Fibroblast of lung (primary cell): ENCODE measurements at regions not wholly inside any gene's neighbourhood (a gene's known extent, or its start where the extent isn't known, plus 50 kb on each side); places are given as distances from the start of the nearest gene placed in this dataset.

Experiments
- DNase-seq, 2 donors: peaks; one replicate each; pipeline versions ENCODE4 v3.0.0 to v3.0.0-alpha.2; 2010; ENCODE audit warnings: low read depth in 2 of 2
- H2AFZ ChIP-seq: 2 replicates; pipeline ENCODE4 v1.5.1; 2012; ENCODE audit warnings: low read length, control low read depth, inconsistent platforms
- H3K27ac ChIP-seq: 2 replicates; pipeline ENCODE4 v1.5.1; 2011; ENCODE audit warnings: low read length, control low read depth; ENCODE audit not compliant: insufficient read depth
- H3K27me3 ChIP-seq: 2 replicates; pipeline ENCODE4 v1.5.1; 2011; ENCODE audit warnings: mild to moderate bottlenecking, low read length; ENCODE audit not compliant: control insufficient read depth, insufficient read depth
- H3K36me3 ChIP-seq: 2 replicates; pipeline ENCODE4 v1.5.1; 2011; ENCODE audit warnings: low read length; ENCODE audit not compliant: control insufficient read depth, insufficient read depth
- H3K4me1 ChIP-seq: 2 replicates; pipeline ENCODE4 v1.5.1; 2011; ENCODE audit warnings: low read length; ENCODE audit not compliant: control insufficient read depth, insufficient read depth; ENCODE audit errors: extremely low read depth
- H3K4me2 ChIP-seq: 2 replicates; pipeline ENCODE4 v1.5.1; 2011; ENCODE audit warnings: low read length, control low read depth; ENCODE audit not compliant: insufficient read depth; ENCODE audit errors: extremely low read depth
- H3K4me3 ChIP-seq, 4 experiments: fragments of 200-600 bp in 1 of 4; sonication (generic) in 1 of 4; replicated peaks in 1 of 4; 2 replicates each; pipeline ENCODE4 v1.5.1; 2011 to 2016; ENCODE audit warnings: low read length in 4 of 4, low read depth in 3 of 4, mild to moderate bottlenecking in 3 of 4, control low read depth in 2 of 4, inconsistent platforms in 1 of 4, mixed read lengths in 1 of 4; ENCODE audit not compliant: insufficient read depth in 1 of 4; ENCODE audit errors: control extremely low read depth in 1 of 4
- H3K79me2 ChIP-seq: 2 replicates; pipeline ENCODE4 v1.5.1; 2012; ENCODE audit warnings: mild to moderate bottlenecking, low read length, inconsistent platforms; ENCODE audit not compliant: control insufficient read depth, insufficient read depth
- H3K9ac ChIP-seq: 2 replicates; pipeline ENCODE4 v1.5.1; 2011; ENCODE audit warnings: mild to moderate bottlenecking, low read length, control low read depth; ENCODE audit not compliant: insufficient read depth
- H3K9me3 ChIP-seq: 2 replicates; pipeline ENCODE4 v1.5.1; 2012; ENCODE audit warnings: low read depth, low read length; ENCODE audit not compliant: control insufficient read depth, insufficient read depth
- H4K20me1 ChIP-seq: 2 replicates; pipeline ENCODE4 v1.5.1; 2011; ENCODE audit warnings: low read length; ENCODE audit not compliant: control insufficient read depth, insufficient read depth; ENCODE audit errors: extremely low read depth
- EZH2 ChIP-seq: IDR thresholded peaks from 2 replicates; pipeline ENCODE4 v1.5.1; 2012; ENCODE audit warnings: low read length, control low read depth, mild to moderate bottlenecking; ENCODE audit errors: missing control alignments
- TF ChIP-seq, protein P1 (sequence below), 2 donors: IDR thresholded peaks in 1 of 2; conservative IDR thresholded peaks in 1 of 2; 1 replicate in 1 of 2; 2 replicates in 1 of 2; pipeline ENCODE4 v1.5.1; 2011 to 2012; ENCODE audit warnings: low read length in 2 of 2, control low read depth in 1 of 2, inconsistent platforms in 1 of 2, low read depth in 1 of 2, mild to moderate bottlenecking in 1 of 2

DNA sequence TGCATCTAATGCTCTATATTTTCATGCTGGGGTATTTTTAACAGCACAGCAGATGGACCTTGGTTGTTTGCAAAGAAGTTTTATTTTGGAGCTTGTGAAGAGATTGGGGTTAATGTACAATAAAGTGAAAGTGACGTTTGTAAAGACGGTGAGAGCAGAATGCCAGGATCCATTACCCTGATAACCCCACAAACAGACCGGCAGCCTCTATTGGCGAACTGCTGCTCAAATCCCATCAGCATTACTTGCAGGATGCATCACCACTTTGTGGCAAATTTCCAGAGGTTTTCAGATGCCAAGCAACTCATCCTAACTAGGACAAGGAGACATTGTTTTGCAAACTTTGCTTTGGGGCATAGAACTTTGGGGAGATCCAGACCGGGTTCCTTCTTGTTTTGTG, 383.3 kb upstream of the ZNF462 start:
- H3K4me2 ChIP-seq = no peak overlapping the region
- no peaks in the 10 kb centered on the region for H3K27me3 ChIP-seq
- TF ChIP-seq, protein P1, sequence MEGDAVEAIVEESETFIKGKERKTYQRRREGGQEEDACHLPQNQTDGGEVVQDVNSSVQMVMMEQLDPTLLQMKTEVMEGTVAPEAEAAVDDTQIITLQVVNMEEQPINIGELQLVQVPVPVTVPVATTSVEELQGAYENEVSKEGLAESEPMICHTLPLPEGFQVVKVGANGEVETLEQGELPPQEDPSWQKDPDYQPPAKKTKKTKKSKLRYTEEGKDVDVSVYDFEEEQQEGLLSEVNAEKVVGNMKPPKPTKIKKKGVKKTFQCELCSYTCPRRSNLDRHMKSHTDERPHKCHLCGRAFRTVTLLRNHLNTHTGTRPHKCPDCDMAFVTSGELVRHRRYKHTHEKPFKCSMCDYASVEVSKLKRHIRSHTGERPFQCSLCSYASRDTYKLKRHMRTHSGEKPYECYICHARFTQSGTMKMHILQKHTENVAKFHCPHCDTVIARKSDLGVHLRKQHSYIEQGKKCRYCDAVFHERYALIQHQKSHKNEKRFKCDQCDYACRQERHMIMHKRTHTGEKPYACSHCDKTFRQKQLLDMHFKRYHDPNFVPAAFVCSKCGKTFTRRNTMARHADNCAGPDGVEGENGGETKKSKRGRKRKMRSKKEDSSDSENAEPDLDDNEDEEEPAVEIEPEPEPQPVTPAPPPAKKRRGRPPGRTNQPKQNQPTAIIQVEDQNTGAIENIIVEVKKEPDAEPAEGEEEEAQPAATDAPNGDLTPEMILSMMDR (conservative IDR thresholded peaks at IDR 0.05 in 1 of 2, IDR thresholded peaks at IDR 0.05 in 1 of 2; ENCODE audit: low read depth in 1 of 2, low read length in 2 of 2) = no peak
- TF ChIP-seq EZH2 = no peak
- H3K9ac ChIP-seq = no peak overlapping the region
- no peak overlapping the region for H3K4me3 ChIP-seq
- no peak overlapping the region for H3K27ac ChIP-seq
- no peaks in the 10 kb centered on the region for H4K20me1 ChIP-seq
- peak in 1 of 2 donors; percentile 20 for DNase-seq
- H2AFZ ChIP-seq = no peak overlapping the region
- H3K9me3 ChIP-seq = no peaks in the 10 kb centered on the region
- no peaks in the 10 kb centered on the region for H3K4me1 ChIP-seq
- H3K79me2 ChIP-seq = no peaks in the 10 kb centered on the region
- H3K36me3 ChIP-seq = no peaks in the 10 kb centered on the region

DNA sequence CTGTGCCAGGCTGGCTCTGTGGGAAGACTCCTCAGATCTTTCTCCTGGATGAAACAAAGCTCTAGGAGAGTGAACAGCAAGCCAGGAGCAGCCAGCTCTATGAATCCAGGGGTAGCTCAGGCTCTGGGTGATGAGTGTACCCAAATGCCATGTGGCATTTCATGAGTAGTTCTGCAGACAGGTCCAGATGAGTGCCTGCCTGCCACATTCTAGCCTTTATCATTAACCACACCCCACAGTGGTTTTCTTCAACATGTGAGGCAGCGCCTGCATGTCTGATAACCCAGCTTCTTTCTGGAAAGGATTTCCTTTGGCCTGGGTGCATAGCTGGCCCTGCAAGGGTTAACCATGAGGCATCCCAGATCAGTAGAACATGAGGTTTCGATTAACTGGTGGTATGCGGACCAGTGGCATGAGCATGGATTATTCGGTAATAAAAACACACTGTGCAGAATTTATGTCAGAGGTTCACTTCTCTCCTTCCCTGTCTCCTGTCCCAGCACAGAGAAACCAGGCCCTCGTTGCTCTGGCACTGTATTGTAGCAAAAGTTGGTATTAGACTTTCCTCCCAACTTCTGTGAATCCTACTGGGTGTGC, 381.9 kb upstream of the ZNF462 start:
- Histone ChIP-seq H3K27me3 (no peaks in the 10 kb centered on the region), H4K20me1 (no peaks in the 10 kb centered on the region), H3K4me1 (no peaks in the 10 kb centered on the region), H3K9ac (no peak overlapping the region), H3K9me3 (no peaks in the 10 kb centered on the region), H2AFZ (no peak overlapping the region), H3K36me3 (no peaks in the 10 kb centered on the region), H3K79me2 (no peaks in the 10 kb centered on the region), H3K27ac (no peak overlapping the region), H3K4me2 (no peak overlapping the region), H3K4me3 (no peak overlapping the region)
- TF ChIP-seq, protein P1 (conservative IDR thresholded peaks at IDR 0.05 in 1 of 2, IDR thresholded peaks at IDR 0.05 in 1 of 2; ENCODE audit: low read depth in 1 of 2, low read length in 2 of 2) = no peak
- no peak for TF ChIP-seq EZH2
- peak in 1 of 2 donors; percentile 6 for DNase-seq

DNA sequence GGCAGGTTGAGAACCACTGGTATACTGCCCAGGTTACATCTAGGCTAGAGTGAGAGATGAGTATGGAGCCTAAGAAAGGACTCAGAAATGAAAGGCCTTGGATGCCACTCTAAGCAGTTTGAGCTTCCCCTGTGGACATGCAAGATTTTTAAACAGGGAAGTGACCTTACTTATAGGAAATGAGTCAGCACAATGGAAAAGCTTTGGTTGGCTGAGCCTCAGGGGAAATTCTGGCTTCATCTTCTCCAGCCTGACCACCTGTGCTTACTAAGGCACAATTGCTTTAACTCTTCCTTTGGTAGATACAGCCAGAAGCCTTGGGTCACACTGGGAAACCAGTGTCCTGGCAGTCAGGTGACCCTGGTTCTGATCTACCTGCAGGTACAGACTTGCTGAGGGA, 380.2 kb upstream of the ZNF462 start:
- TF ChIP-seq EZH2 = no peak
- TF ChIP-seq, protein P1 (conservative IDR thresholded peaks at IDR 0.05 in 1 of 2, IDR thresholded peaks at IDR 0.05 in 1 of 2; ENCODE audit: low read depth in 1 of 2, low read length in 2 of 2) = no peak
- H3K9me3 ChIP-seq = no peaks in the 10 kb centered on the region

More for the DNA sequence above, 380.2 kb upstream of the ZNF462 start:
- Histone ChIP-seq H2AFZ (no peak overlapping the region), H3K27ac (no peak overlapping the region), H3K36me3 (no peaks in the 10 kb centered on the region), H3K9ac (no peak overlapping the region), H3K4me3 (no peak overlapping the region), H3K4me2 (no peak overlapping the region), H3K27me3 (no peaks in the 10 kb centered on the region), H4K20me1 (no peaks in the 10 kb centered on the region), H3K79me2 (no peaks in the 10 kb centered on the region), H3K4me1 (no peaks in the 10 kb centered on the region)
- DNase-seq = peak in 1 of 2 donors; percentile 30
